Breast epithelium (tissue), 4 donors: ENCODE measurements at regions not wholly inside any gene's neighbourhood (a gene's known extent, or its start where the extent isn't known, plus 50 kb on each side); places are given as distances from the start of the nearest gene placed in this dataset.

Experiments
- DNase-seq, 2 donors: peaks; one replicate each; pipeline ENCODE4 v3.0.0-alpha.2; 2019; ENCODE audit warnings: low spot score in 2 of 2
- H3K27ac ChIP-seq, 2 donors: fragments of 200-600 bp; sonication (generic) in 1 of 2; one replicate each; pipeline ENCODE4 v1.5.1; 2016 to 2019; ENCODE audit warnings: mild to moderate bottlenecking in 1 of 2
- H3K27me3 ChIP-seq, 2 donors: fragments of 200-600 bp; sonication (generic) in 1 of 2; one replicate each; pipeline versions ENCODE4 v1.5.1 to v1.6.0; 2017 to 2019; ENCODE audit warnings: control low read depth in 1 of 2, mild to moderate bottlenecking in 1 of 2
- H3K36me3 ChIP-seq: fragments of 200-600 bp; one replicate; pipeline ENCODE4 v1.5.1; 2019
- H3K4me1 ChIP-seq, 2 donors: fragments of 200-600 bp; sonication (generic); one replicate each; pipeline ENCODE4 v1.5.1; 2016 to 2019; ENCODE audit warnings: control low read depth in 1 of 2
- H3K4me3 ChIP-seq, 3 donors: fragments of 200-600 bp; sonication (generic); 1 replicate in 2 of 3; 2 replicates in 1 of 3; pipeline ENCODE4 v1.5.1; 2016 to 2019; ENCODE audit warnings: mild to moderate bottlenecking in 3 of 3, moderate library complexity in 2 of 3
- H3K9me3 ChIP-seq, 2 donors: fragments of 200-600 bp; sonication (generic) in 1 of 2; one replicate each; pipeline ENCODE4 v1.5.1; 2016 to 2019; ENCODE audit warnings: control low read depth in 1 of 2
- POLR2A ChIP-seq: fragments of 450-650 bp; IDR thresholded peaks from one replicate; pipeline ENCODE4 v1.6.1; 2016; ENCODE audit warnings: antibody characterized with exemption, mild to moderate bottlenecking, moderate library complexity
- POLR2AphosphoS5 ChIP-seq, 3 donors: sonication (generic); formaldehyde crosslinking; IDR thresholded peaks; one replicate each; pipeline ENCODE4 v1.6.1; 2017; ENCODE audit warnings: antibody characterized with exemption in 3 of 3
- intact Hi-C: fragments of 100-400 bp; cut with DNase I; formaldehyde crosslinking; loops from one replicate; pipeline ENCODE4 v1.15.1; 2023; ENCODE audit warnings: low total_unique reads
- TF ChIP-seq, protein P1 (sequence below), 3 donors: fragments of 450-650 bp; IDR thresholded peaks; one replicate each; pipeline ENCODE4 v1.5.1; 2016 to 2017; ENCODE audit warnings: antibody characterized with exemption in 3 of 3, mild to moderate bottlenecking in 3 of 3, moderate library complexity in 3 of 3

DNA sequence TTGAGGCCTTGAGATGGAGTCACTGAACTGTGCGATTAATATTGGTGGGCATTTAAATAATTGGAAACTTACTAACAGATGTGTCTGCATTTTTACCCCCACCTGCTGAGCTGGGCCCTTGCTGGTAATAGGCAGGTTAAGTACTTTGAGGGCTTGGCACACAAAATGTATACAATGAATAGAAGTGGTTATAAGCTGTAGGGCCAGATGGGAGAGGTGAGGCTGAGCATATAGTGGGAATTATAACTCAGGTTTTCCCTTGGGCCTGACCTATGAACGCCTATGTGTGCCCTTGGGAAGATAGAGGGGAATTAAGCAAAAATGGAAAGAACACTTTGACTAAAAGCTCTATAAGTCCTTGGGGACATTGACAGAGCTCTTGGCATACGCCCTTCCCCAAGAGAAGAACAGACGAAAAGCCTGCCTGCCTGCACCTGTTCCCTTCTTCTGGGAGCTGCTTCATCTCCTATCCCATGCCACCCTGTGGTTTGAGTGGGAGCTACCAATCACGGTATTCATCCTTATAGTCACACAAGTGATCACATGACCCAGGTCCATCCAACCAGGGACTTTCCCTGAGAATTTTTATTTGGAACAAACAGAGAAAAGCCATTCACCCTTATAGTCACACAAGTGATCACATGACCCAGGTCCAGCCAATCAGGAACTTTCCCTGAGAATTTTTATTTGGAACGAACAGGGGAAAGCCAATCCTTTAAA lies 260.7 kb upstream of the CSF3R start:
- Histone ChIP-seq H3K27ac (no peak overlapping the region), H3K9me3 (peaks cover 0 to 5% of the 10 kb centered on the region in 2 donors), H3K4me3 (no peak overlapping the region), H3K4me1 (no peaks in the 10 kb centered on the region), H3K27me3 (peaks cover 0 to 1% of the 10 kb centered on the region in 2 donors), H3K36me3 (no peaks in the 10 kb centered on the region)
- DNase-seq: no peak
- intact Hi-C loops: no loop called here
- TF ChIP-seq, protein P1, sequence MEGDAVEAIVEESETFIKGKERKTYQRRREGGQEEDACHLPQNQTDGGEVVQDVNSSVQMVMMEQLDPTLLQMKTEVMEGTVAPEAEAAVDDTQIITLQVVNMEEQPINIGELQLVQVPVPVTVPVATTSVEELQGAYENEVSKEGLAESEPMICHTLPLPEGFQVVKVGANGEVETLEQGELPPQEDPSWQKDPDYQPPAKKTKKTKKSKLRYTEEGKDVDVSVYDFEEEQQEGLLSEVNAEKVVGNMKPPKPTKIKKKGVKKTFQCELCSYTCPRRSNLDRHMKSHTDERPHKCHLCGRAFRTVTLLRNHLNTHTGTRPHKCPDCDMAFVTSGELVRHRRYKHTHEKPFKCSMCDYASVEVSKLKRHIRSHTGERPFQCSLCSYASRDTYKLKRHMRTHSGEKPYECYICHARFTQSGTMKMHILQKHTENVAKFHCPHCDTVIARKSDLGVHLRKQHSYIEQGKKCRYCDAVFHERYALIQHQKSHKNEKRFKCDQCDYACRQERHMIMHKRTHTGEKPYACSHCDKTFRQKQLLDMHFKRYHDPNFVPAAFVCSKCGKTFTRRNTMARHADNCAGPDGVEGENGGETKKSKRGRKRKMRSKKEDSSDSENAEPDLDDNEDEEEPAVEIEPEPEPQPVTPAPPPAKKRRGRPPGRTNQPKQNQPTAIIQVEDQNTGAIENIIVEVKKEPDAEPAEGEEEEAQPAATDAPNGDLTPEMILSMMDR (IDR thresholded peaks at IDR 0.05): no peak
- no peak for TF ChIP-seq POLR2A
- TF ChIP-seq POLR2AphosphoS5 (IDR thresholded peaks at IDR 0.05): no peak

DNA sequence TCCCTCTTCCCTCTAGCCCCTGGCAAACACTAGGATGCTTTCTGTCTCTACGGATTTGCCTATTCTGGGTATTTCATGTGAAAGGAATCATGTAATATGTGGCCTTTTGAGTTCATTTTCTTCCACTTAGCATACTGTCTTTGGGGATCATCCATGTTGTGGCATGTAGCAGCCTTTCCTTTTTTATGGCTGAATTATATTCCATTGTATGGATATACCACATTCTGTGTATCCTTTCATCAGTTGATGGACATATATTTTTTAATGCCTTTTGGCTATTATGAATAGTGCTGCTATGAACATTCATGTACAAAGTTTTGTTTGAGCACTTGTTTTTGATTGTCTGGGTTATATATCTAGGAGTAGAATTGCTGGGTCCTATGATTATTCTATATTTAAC lies 258.4 kb upstream of the CSF3R start:
- no peaks in the 10 kb centered on the region for H3K36me3 ChIP-seq
- intact Hi-C loops: no loop called here
- H3K9me3 ChIP-seq: peaks cover 0 to 5% of the 10 kb centered on the region in 2 donors
- no peak overlapping the region for H3K27ac ChIP-seq
- no peaks in the 10 kb centered on the region for H3K4me1 ChIP-seq
- H3K27me3 ChIP-seq: peaks cover 0 to 13% of the 10 kb centered on the region in 2 donors
- DNase-seq: no peak
- no peak overlapping the region for H3K4me3 ChIP-seq
- no peak for TF ChIP-seq POLR2AphosphoS5 (IDR thresholded peaks at IDR 0.05)
- TF ChIP-seq, protein P1 (IDR thresholded peaks at IDR 0.05): no peak
- no peak for TF ChIP-seq POLR2A

DNA sequence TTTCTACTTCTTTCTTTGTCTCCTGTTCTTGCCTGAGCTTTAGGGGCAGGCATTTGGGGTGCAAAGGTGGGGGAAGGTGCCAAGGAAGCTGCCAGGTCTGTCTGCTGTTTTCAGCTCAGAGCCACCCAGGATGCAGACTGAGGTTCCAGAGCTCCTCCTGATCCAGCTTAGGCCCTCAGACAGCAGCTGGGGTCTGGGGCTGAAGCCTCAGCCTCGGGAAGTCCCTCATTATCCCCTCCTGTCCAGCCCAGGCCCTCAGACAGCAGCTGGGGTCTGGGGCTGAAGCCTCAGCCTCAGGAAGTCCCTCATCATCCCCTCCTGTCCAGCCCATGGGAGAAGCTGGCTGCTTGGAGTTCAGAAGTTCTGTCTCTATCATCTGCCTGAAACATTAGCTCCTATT lies 257.7 kb upstream of the CSF3R start:
- Histone ChIP-seq H3K27me3 (peaks cover 0 to 13% of the 10 kb centered on the region in 2 donors), H3K27ac (no peak overlapping the region), H3K36me3 (no peaks in the 10 kb centered on the region), H3K9me3 (peaks cover 0 to 5% of the 10 kb centered on the region in 2 donors), H3K4me1 (no peaks in the 10 kb centered on the region), H3K4me3 (no peak overlapping the region)
- intact Hi-C loops: no loop called here
- TF ChIP-seq, protein P1 (IDR thresholded peaks at IDR 0.05): no peak
- TF ChIP-seq POLR2AphosphoS5 (IDR thresholded peaks at IDR 0.05) (no peak), POLR2A (no peak)
- no peak for DNase-seq

DNA sequence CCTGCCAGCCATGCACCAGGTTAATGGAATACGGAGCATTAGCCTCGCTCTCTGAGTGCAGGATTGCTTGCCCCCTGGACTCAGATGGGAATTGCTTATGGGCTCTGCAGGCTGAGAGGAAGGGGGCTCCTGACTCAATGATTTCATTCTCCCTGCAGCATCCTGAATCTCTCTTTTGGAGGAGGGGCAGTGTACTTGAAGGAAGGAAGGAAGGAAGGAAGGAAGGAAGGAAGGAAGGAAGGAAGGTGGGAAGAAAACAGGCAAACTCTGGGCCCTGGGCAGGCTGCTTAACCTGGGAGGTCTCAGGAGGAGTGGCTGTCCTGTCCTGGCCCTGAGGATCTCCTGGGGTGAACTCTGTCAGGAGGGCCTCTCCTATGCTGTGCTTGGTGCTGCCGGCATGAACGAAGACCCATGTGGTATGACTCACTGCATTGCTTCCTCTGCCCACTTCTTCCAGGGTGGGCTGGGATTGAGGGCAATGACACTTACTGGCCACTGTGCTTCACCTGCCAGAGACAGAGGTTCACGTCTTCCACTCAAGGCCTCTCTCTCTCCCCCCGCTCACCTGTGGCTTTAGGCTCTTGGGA lies 257.1 kb upstream of the CSF3R start:
- intact Hi-C loops: no loop called here
- Histone ChIP-seq H3K4me3 (no peak overlapping the region), H3K9me3 (peaks cover 0 to 5% of the 10 kb centered on the region in 2 donors), H3K27ac (no peak overlapping the region), H3K36me3 (no peaks in the 10 kb centered on the region), H3K4me1 (no peaks in the 10 kb centered on the region), H3K27me3 (peaks cover 0 to 13% of the 10 kb centered on the region in 2 donors)
- DNase-seq: no peak
- TF ChIP-seq POLR2AphosphoS5 (IDR thresholded peaks at IDR 0.05) (no peak), POLR2A (no peak)
- TF ChIP-seq, protein P1 (IDR thresholded peaks at IDR 0.05): no peak

DNA sequence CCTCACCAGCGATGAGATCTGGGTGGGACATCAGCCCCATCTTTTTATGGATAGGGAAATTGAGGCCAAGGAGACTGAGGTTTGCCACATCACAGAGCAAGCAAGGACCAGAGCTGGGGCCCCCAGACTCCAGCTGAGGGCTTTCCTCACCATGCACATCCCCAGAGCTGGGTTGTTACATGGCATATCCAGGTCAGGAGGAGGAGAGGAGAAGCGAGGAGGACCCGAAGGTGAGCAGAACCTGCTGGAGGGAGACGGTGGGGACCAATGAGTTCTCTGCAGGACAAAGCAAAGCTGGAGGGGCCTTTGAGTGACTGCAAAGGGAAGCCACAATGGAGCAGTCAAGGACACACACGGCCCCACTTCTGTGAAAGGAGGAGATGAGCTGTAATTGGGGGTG lies 255.5 kb upstream of the CSF3R start:
- intact Hi-C loops: no loop called here
- no peak for TF ChIP-seq POLR2A
- TF ChIP-seq, protein P1 (IDR thresholded peaks at IDR 0.05): no peak
- TF ChIP-seq POLR2AphosphoS5 (IDR thresholded peaks at IDR 0.05): no peak
- no peak for DNase-seq
- Histone ChIP-seq H3K4me1 (no peaks in the 10 kb centered on the region), H3K27ac (no peak overlapping the region), H3K36me3 (no peaks in the 10 kb centered on the region), H3K27me3 (peaks cover 0 to 13% of the 10 kb centered on the region in 2 donors), H3K9me3 (peaks cover 0 to 5% of the 10 kb centered on the region in 2 donors), H3K4me3 (no peak overlapping the region)
